Astrocyte (in vitro differentiated cells and primary cell): ENCODE measurements at regions not wholly inside any gene's neighbourhood (a gene's known extent, or its start where the extent isn't known, plus 50 kb on each side); places are given as distances from the start of the nearest gene placed in this dataset.

ENCODE experiments used
- DNase-seq: peaks from one replicate; pipeline ENCODE4 v3.0.0-alpha.2; 2010; ENCODE audit warnings: low read depth
- FAIRE-seq: peaks from 2 replicates; lab custom pipeline; 2011; peaks lifted over from hg19 to GRCh38; lab: Jason Lieb, UNC
- H2AFZ ChIP-seq: 2 replicates; pipeline ENCODE4 v1.6.0; 2012; ENCODE audit warnings: low read depth, low read length, inconsistent platforms
- H3K27ac ChIP-seq: 2 replicates; pipeline ENCODE4 v1.5.1; 2011; ENCODE audit warnings: low read depth, low read length, inconsistent platforms
- H3K27me3 ChIP-seq: 2 replicates; pipeline ENCODE4 v1.6.0; 2011; ENCODE audit warnings: low read length, inconsistent platforms; ENCODE audit not compliant: insufficient read depth
- H3K36me3 ChIP-seq: 2 replicates; pipeline ENCODE4 v1.5.1; 2011; ENCODE audit warnings: low read length, inconsistent platforms; ENCODE audit not compliant: insufficient read depth
- H3K4me1 ChIP-seq: 2 replicates; pipeline ENCODE4 v1.5.1; 2011; ENCODE audit warnings: low read length, inconsistent platforms; ENCODE audit not compliant: insufficient read depth
- H3K4me2 ChIP-seq: 2 replicates; pipeline ENCODE4 v1.6.0; 2012; ENCODE audit warnings: low read length, inconsistent platforms
- H3K4me3 ChIP-seq: 2 replicates; pipeline ENCODE4 v1.5.1; 2011; ENCODE audit warnings: low read depth, mild to moderate bottlenecking, low read length, inconsistent platforms; ENCODE audit not compliant: insufficient read depth
- H3K79me2 ChIP-seq: 2 replicates; pipeline ENCODE4 v1.6.0; 2012; ENCODE audit warnings: mild to moderate bottlenecking, low read length, inconsistent platforms; ENCODE audit not compliant: insufficient read depth
- H3K9ac ChIP-seq: 2 replicates; pipeline ENCODE4 v1.6.0; 2012; ENCODE audit warnings: mild to moderate bottlenecking, low read length, inconsistent platforms
- H3K9me3 ChIP-seq: 2 replicates; pipeline ENCODE4 v1.5.1; 2012; ENCODE audit warnings: low read depth, mild to moderate bottlenecking, low read length, inconsistent platforms; ENCODE audit not compliant: insufficient read depth
- H4K20me1 ChIP-seq: 2 replicates; pipeline ENCODE4 v1.6.0; 2012; ENCODE audit warnings: low read length, inconsistent platforms; ENCODE audit not compliant: insufficient read depth
- H3K27ac Mint-ChIP-seq: one replicate; pipeline ENCODE4 v1.8.0; 2021; ENCODE audit warnings: mild to moderate bottlenecking, mixed read lengths; ENCODE audit not compliant: unreplicated experiment
- H3K27me3 Mint-ChIP-seq: one replicate; pipeline ENCODE4 v1.8.0; 2021; ENCODE audit warnings: low read depth, mixed read lengths; ENCODE audit not compliant: unreplicated experiment
- H3K36me3 Mint-ChIP-seq: one replicate; pipeline ENCODE4 v1.8.0; 2021; ENCODE audit warnings: low read depth, mixed read lengths; ENCODE audit not compliant: unreplicated experiment
- H3K4me1 Mint-ChIP-seq: one replicate; pipeline ENCODE4 v1.8.0; 2021; ENCODE audit warnings: low read depth, mixed read lengths; ENCODE audit not compliant: unreplicated experiment
- H3K4me3 Mint-ChIP-seq: one replicate; pipeline ENCODE4 v1.8.0; 2021; ENCODE audit warnings: mild to moderate bottlenecking, moderate library complexity, mixed read lengths; ENCODE audit not compliant: unreplicated experiment
- H3K9me3 Mint-ChIP-seq: one replicate; pipeline ENCODE4 v1.8.0; 2021; ENCODE audit warnings: mild to moderate bottlenecking, mixed read lengths; ENCODE audit not compliant: unreplicated experiment
- EZH2 ChIP-seq: IDR thresholded peaks from 2 replicates; pipeline ENCODE4 v1.6.1; 2012; ENCODE audit warnings: mild to moderate bottlenecking, low read length, inconsistent platforms; ENCODE audit not compliant: insufficient read depth
- TF ChIP-seq, protein P1 (sequence below): IDR thresholded peaks from 2 replicates; pipeline ENCODE4 v1.5.1; 2011; ENCODE audit warnings: low read depth, mild to moderate bottlenecking, inconsistent platforms, low read length, moderate library complexity; ENCODE audit not compliant: insufficient read depth

DNA sequence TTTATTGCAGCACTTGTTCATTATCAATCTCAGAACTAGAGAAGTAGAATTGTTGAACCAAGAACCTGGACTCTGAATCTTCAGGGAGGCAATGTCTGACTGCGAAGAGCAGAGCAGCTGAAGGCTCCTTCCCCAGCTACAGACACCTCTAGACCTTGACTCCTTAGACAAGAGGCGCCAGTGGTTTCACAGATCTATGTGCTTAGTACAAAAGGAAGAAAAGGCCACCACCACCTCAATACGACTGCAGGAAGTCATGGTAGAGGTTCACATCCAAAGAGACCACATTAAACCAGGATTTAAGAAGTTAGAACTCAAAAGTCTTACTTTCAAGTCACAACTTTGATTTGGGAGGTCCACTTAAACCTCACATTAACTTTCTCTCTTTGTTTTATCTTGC is 158.1 kb upstream of the VRK2 start:
- H3K4me3 ChIP-seq, result no peak overlapping the region
- Mint-ChIP-seq H3K27me3 (no peaks in the 10 kb centered on the region), H3K4me1 (peaks cover 15% of the 10 kb centered on the region)

DNA sequence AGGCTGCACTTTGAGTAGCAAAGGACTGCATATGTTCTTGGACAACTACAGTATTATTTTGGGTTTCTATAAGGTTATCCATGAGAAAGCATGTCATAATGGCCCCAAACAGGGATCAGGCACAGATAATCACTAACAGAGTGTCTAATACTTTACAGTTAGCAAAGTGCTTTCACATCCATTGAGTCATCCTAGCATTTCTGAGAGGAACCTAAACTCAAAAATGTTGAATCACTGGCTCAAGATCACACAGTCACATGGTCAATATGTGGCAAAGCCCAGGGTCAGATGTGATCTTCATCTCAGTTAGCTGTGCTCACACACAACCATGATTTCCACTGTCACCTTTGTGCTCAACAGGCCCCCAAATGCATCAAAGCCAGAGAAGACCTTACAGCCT is 156.1 kb upstream of the VRK2 start:
- no peak overlapping the region for H3K27ac ChIP-seq
- Mint-ChIP-seq H3K4me1 (peaks cover 19% of the 10 kb centered on the region), H3K36me3 (no peaks in the 10 kb centered on the region), H3K27ac (peak overlapping the region; percentile 54), H3K4me3 (no peak overlapping the region), H3K27me3 (no peaks in the 10 kb centered on the region), H3K9me3 (no peaks in the 10 kb centered on the region)
- no peak overlapping the region for H3K4me2 ChIP-seq
- no peaks in the 10 kb centered on the region for H3K36me3 ChIP-seq
- H3K4me3 ChIP-seq, result no peak overlapping the region
- H3K9ac ChIP-seq, result no peak overlapping the region
- no peaks in the 10 kb centered on the region for H3K79me2 ChIP-seq
- peak; percentile 26 for DNase-seq
- H2AFZ ChIP-seq, result no peak overlapping the region
- peak; percentile 23 for FAIRE-seq
- H4K20me1 ChIP-seq, result no peaks in the 10 kb centered on the region
- no peaks in the 10 kb centered on the region for H3K27me3 ChIP-seq
- H3K9me3 ChIP-seq, result no peaks in the 10 kb centered on the region
- TF ChIP-seq, protein P1, sequence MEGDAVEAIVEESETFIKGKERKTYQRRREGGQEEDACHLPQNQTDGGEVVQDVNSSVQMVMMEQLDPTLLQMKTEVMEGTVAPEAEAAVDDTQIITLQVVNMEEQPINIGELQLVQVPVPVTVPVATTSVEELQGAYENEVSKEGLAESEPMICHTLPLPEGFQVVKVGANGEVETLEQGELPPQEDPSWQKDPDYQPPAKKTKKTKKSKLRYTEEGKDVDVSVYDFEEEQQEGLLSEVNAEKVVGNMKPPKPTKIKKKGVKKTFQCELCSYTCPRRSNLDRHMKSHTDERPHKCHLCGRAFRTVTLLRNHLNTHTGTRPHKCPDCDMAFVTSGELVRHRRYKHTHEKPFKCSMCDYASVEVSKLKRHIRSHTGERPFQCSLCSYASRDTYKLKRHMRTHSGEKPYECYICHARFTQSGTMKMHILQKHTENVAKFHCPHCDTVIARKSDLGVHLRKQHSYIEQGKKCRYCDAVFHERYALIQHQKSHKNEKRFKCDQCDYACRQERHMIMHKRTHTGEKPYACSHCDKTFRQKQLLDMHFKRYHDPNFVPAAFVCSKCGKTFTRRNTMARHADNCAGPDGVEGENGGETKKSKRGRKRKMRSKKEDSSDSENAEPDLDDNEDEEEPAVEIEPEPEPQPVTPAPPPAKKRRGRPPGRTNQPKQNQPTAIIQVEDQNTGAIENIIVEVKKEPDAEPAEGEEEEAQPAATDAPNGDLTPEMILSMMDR, result no peak
- TF ChIP-seq EZH2, result no peak
- H3K4me1 ChIP-seq, result no peaks in the 10 kb centered on the region

More for the DNA sequence above, 158.1 kb upstream of the VRK2 start:
- no peaks in the 10 kb centered on the region for H3K36me3 ChIP-seq
- H2AFZ ChIP-seq, result no peak overlapping the region
- no peak overlapping the region for H3K27ac ChIP-seq
- no peaks in the 10 kb centered on the region for H3K79me2 ChIP-seq
- H4K20me1 ChIP-seq, result no peaks in the 10 kb centered on the region
- Mint-ChIP-seq H3K4me3 (no peak overlapping the region), H3K36me3 (no peaks in the 10 kb centered on the region), H3K9me3 (no peaks in the 10 kb centered on the region), H3K27ac (no peak overlapping the region)
- H3K4me1 ChIP-seq, result no peaks in the 10 kb centered on the region
- FAIRE-seq (no peak), DNase-seq (no peak)
- no peaks in the 10 kb centered on the region for H3K27me3 ChIP-seq
- no peak overlapping the region for H3K9ac ChIP-seq
- no peak overlapping the region for H3K4me2 ChIP-seq
- TF ChIP-seq EZH2, result no peak
- TF ChIP-seq, protein P1, result no peak
- no peaks in the 10 kb centered on the region for H3K9me3 ChIP-seq

- no peak overlapping the region for H3K4me3 Mint-ChIP-seq
- H3K36me3 Mint-ChIP-seq, result no peaks in the 10 kb centered on the region
- FAIRE-seq, result no peak
Observed at GRCh38 chr2:57891086-57891712, 155.4 kb upstream of the VRK2 start.

More at GRCh38 chr2:57891086-57891712, 155.4 kb upstream of the VRK2 start:
- H3K27ac Mint-ChIP-seq, result no peak overlapping the region
- no peaks in the 10 kb centered on the region for H3K36me3 ChIP-seq
- H3K9ac ChIP-seq, result no peak overlapping the region
- no peaks in the 10 kb centered on the region for H3K9me3 Mint-ChIP-seq
- no peak for DNase-seq
- no peak overlapping the region for H2AFZ ChIP-seq
- no peak overlapping the region for H3K4me2 ChIP-seq
- H3K4me1 ChIP-seq, result no peaks in the 10 kb centered on the region
- no peaks in the 10 kb centered on the region for H3K79me2 ChIP-seq
- no peaks in the 10 kb centered on the region for H3K9me3 ChIP-seq
- no peaks in the 10 kb centered on the region for H3K27me3 ChIP-seq
- H3K27me3 Mint-ChIP-seq, result no peaks in the 10 kb centered on the region
- H3K4me1 Mint-ChIP-seq, result peaks cover 19% of the 10 kb centered on the region
- no peak overlapping the region for H3K27ac ChIP-seq
- no peak for TF ChIP-seq EZH2
- TF ChIP-seq, protein P1, result no peak
- no peaks in the 10 kb centered on the region for H4K20me1 ChIP-seq
- no peak overlapping the region for H3K4me3 ChIP-seq
